HG03064 (cell line): ENCODE measurements at regions not wholly inside any gene's neighbourhood (a gene's known extent, or its start where the extent isn't known, plus 50 kb on each side); places are given as distances from the start of the nearest gene placed in this dataset.

Source experiments
- ATAC-seq: cut with Tn5 transposase; IDR thresholded peaks from one replicate; pipeline ENCODE4 v1.9.1; 2021; ENCODE audit warnings: low read depth; ENCODE audit not compliant: unreplicated experiment

DNA sequence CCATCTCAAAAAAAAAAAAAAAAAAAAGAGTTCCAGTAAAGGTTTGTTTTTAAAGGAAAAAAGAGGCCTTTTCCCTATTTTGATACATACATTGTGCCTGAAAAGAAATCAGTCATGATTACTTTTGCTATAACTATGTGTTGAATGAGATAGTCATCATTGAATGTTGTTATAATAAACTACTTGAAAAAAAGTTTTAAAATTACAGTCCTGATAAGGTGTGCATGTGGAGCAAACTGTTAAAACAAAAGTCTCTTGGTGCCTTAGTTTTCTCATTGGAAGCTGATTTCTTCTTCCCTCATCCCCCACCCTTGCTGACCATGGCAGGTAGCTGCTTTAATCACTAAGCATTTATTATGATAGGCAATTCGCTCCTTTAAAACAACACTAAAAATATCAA, 172.3 kb upstream of the TBCA start:
- ATAC-seq = no peak

DNA sequence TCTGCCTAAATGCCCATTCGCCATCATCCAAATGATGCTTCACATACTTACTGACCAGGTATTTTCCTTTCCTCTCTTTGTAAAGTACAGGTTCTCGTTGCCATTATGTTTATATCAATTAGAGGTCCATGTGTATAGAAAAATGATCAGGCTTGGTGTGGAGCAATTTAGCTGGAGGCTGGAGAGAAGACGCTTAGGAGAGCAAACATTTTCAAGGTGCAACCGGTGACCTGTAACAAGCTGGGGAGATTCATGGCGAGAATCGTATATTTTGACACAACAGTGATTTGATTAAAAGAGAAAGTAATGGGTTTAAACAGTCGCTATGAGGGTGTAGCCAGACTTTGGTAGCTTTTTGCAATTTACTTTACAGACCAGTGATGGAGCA, 170.9 kb upstream of the TBCA start:
- no peak for ATAC-seq

DNA sequence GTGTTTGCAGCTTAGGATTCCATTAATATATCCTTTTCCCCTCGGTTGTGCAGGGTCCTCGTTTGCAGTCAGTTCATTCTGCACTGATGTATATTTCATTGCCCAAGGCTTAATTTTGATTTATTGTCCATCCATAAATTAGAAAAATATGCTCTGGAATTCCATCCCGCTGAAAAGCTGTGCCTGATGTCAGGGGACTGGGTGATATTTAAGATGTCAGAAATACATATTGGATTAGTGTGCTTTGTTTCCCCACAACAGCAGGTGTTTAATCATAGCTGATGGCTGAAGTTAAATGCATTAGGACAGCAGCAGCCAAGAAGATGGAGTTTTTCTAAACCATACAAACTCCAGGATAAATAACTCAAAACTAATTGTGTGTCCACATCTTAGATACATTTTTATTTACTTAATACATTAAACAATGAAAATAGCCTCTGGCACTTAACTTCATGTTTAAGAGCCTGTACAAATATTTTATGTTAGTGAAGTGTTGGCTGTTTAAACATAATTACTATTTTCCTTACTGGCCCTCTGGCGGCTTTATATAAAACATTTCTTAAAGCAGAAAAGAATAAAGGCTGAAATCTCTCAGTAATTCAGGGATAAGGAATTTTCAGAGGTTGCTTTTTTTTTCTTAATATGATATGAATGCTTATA, 170.4 kb upstream of the TBCA start:
- no peak for ATAC-seq

DNA sequence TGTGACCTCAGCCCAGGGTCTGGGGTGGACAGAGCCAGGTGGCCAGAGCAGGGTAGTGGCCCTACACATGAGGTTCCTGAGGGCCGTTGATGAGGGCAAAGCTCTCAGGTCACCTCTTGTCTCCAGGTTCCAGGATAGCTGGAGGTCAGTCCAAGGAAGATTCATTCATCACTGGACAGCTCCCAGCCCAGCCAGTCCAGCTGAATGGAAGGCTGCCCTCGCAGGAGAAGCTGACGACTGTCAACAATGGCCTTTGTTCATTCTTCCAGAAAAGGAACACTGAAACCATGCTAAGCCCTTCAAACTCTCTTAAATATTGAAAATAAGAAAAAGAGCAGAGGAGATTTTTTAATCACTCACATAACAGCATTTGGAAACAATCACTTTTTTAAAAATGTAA, 169.7 kb upstream of the TBCA start:
- ATAC-seq = no peak

DNA sequence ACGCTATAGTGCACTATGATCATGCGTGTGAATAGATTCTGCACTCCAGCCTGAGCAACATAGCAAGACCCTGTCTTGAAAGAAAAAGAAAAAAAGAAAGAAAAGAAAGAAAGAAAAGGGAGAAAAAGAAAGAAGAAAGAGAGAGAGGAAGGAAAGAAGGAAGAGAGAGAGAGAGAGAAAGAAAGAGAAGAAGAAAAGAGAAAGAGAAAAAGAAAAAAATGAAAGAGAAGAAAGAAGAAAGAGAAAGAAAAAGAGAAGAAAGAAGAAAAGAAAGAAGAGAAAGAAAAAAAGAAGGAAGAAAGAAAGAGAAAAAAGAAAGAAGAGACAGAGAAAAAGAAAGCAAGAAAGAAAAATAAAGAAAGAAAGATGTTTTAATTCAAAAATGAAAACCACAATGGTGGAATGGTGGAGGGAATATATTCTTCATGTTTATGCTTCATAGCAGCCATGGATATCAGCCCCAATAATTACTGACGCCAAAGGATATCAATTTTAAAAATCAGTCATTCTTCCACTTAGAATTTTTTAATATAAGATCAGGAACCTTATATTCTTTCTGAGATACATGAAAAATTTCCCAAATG, 168.7 kb upstream of the TBCA start:
- no peak for ATAC-seq

DNA sequence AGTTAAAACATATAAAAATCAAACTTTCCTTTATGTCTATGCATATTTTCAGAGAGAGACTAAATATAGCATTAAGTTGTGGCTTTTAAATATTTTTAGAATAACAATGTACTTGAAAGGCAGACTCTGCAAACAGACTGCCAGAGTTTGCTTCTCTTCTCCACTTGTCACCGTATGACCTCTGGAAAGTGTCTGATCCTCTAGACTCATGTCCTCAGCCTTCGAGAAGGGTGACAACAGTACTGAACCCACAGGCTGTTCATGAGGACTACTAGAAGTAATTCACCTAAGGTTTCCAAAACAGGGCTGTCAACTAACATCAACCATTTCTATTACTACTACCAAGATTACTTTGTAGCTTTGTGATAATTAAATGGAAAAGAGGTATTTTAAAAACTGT, 167.7 kb upstream of the TBCA start:
- no peak for ATAC-seq

DNA sequence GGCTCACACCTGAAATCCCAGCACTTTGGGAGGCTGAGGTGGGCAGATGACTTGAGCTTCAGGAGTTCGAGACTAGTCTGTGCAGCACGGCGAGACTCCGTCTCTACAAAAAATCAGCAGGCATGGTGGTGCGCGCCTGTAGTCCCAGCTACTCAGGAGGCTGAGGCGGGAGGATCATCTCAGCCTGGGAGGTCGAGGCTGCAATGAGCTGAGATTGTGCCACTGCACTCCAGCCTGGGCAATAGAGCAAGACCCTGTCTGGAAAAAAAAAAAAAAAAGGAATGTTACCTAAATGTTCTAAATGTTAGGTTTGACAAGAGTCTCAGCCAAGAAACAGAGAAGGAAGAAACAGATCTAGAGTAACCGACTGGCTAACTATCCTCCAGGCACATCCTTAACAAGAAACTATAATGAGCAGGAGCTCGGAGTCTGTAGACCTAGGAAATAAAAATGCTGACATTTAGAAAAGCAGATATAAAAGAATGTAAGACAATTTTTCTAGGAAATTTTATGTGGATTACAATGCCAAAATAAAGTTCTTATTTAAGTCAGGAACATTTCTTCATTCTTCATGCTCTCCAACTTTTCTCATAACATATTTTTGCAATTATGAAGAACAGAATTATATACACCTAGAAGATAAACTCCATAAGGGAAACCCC, 166.6 kb upstream of the TBCA start:
- no peak for ATAC-seq

DNA sequence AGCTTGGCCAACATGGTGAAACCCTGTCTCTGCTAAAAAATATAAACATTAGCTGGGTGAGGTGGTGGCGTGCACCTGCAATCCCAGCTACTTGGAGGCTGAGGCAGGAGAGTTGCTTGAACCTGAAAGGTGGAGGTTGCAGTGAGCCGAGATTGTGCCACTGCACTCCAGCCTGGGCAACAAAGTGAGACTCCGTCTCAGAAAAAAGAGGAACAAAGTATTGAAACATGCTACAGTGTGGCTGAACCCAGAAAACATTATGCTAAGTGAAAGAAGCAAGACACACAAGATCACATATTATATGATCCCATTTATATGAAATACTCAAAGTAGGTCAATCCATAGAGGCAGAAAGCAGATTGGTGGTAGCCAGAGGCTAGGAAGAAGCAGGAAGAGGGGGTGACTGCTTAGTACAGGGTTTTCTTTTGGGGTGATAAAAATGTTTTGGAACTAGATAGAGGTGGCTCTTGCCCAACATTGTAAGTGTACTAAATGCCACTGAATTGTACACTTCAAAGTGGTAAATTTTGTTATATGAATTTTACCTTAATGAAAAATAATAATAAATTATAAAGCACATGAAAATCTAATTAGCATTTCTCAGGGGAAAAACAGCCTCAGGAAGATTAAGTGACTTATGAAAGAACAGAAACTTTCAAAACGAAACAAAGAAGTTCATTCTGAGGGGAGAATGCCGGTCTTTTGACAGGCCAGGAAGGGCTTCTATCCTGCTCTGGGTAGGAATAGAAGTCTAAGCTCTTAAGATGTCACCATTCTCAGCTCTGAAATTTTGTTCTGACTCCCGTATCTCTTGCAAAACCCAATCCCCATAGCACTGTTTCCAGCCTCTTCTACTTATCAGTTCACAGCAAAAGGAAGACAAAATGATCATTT, 161.1 kb upstream of the TBCA start:
- peak; percentile 71 for ATAC-seq

DNA sequence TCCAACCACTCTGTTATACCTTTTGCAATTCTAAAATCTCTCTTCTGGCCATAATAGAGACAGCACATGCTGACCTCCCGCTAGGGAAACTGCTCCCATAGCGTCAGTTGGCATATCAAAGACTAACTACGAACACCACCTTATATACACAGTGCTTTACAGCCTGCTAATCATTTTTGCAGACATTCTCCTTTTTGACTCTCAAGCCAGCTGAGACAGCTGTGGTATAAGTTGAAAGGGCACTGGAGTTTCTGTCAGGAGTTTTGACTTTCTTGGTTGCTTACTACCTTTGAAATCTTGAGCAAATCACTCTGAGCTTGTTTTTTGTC, 160.2 kb upstream of the TBCA start:
- no peak for ATAC-seq

DNA sequence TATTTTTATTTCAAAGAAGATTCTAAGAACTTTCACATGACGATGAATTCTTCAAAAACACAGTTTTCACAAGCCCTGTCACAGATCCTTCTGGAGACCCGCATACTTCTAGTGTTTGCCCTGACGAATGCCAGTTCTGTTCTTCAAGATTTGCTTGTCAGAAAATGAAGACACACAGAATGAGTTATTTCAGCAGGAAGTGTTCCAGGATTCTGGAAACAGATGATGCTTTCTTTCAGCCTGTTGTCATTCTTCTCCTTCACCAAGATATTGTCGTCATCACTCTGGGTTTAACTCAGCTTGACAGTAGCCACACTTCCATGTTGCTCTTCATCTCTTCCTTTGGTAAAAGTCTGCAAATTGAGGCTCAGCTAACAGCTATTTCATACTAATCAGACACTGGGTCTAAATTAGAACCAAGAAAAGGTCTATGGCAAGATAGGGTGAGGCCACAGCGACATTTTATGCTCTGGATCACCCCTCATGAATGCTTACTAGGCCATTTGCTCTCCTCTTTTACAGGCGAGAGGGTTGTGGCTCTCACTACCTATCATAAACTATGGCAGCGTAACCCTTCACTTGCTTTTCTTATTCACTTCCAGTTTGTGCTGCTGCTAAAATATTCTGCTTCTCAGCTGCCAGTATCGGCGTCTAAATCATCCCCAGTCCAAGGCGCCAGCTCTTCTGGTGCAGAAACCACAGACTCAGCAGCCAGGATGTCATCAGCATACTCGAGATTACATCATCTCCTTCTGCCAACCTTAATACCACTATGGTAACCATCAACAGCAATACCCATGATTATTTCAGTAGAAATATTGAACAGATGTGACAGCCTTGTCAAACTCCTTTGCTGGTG, 159.6 kb upstream of the TBCA start:
- no peak for ATAC-seq

DNA sequence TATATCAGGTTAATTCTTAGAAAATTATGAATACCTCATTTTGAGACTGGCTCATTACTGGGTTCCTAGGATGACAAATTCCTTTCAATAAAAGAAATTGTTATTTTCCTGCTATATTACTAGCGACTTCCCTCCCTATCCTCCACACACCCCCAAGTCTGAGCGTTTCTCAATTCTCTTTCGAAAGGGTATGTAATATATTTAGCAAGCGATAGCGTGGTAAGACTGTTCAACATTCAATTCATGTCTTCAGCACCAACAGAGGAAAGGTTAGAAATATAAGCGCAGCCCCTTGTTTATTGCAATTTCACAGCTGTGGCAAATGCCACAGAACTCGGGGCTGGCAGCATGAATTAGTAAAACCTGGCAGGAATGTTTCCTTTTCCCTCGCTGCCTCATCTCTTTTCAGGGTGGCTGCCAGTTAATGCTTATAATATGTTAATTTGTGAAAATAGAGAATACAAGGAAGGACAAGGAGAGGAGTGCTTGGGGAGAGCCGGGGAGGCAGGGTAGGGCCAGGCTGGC, 152.7 kb upstream of the TBCA start:
- ATAC-seq = no peak

DNA sequence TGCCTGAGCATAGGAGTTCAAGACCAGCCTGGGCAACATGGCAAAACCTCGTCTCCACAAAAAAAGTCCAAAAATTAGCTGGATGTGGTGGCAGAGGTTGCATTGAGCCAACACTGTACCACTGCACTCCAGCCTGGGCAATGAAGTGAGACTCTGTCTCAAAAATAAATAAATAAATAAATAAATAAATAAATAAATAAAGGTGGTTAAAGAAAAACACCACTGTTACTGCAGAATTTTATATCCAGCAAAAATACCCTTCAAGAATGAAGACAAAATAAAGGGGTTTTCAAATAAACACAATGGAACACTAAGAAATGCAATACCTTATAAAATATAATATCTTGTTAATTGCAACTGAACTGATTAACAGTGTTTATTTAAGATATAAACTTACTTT, 150.2 kb upstream of the TBCA start:
- ATAC-seq = no peak

DNA sequence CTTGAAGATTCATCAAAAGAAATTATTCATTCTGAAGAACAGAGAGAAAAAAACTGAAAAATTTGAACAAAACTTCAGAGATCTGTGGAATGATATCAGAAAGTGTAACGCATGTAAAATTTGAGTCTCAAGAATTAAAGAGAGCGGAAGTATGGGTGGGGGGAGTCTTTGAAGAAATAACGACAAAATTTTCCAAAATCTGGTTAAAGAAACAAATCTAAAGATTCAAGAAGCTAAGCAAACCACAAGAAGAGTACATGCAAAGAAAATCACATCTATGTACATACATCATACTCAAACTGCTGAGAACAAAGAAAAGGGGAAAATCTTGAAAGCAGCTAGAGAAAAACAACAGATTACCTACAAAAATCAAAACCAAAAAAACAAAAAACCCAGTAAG, 149.4 kb upstream of the TBCA start:
- ATAC-seq = no peak

DNA sequence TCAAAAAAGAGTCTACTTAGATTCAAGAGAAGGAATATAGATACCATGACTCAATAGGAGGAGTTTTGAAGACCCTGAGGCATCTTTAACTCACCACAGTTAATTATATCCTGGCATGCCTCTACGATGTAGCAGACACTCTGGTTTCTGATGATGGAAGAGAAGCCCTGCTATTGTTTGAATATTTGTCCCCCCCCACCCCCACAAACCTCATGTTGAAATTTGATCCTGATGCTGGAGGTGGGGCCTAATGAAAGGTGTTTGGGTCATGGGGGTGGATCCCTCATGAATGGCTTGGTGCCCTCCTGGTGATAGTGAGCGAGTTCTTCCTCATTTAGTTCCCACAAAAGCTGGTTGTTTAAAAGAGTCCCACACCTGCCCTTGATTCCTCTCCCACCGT, 147.9 kb upstream of the TBCA start:
- ATAC-seq = no peak

DNA sequence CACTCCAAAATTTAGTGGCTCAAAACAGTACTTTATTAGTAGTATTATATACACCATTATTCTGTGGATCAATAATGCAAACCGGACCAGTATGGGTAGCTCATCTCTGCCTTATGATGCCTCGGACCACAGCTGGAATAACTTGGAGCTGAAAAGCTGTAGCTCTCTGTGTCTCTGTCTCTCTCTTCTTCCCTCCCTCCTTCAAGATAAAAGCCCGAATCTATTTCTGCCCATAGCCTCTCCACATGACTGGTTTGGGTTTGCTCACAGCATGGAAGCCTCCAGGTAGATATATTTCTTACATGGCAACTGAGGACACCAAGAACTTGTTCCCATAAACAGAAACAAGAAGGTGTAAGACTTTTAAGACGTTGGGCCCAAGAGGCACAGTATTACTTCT, 147.5 kb upstream of the TBCA start:
- no peak for ATAC-seq

DNA sequence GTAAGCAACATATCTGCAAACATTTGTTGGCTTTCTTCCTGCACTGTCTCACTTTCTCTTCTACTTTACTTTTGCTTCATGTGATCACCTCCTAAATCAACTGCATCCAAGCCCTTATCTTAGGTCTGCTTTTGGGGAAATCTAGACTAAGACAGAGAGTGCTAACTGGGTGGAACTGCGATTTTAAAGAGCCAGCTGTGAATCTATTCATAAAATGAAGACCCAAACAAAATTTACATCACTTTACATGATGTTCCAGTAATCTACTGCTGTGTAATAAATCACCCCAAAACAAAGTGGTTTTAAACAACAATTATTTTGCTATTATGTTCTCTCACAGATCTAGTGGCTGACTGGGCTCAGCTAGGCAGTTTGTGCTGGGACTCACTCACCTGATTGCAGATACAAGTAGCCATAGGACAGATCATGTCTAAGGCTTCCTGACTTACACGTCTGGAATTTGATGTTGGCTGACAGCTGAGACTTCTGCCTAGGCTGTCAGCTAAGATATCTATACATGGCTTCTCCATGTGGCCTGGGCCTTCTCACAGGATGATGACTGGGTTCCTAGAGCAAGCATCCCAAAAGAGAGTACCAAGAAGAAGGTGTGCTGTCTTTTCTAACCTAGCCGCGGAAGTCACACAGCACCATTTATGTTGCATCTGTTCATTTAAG, 145.1 kb upstream of the TBCA start:
- ATAC-seq = no peak

DNA sequence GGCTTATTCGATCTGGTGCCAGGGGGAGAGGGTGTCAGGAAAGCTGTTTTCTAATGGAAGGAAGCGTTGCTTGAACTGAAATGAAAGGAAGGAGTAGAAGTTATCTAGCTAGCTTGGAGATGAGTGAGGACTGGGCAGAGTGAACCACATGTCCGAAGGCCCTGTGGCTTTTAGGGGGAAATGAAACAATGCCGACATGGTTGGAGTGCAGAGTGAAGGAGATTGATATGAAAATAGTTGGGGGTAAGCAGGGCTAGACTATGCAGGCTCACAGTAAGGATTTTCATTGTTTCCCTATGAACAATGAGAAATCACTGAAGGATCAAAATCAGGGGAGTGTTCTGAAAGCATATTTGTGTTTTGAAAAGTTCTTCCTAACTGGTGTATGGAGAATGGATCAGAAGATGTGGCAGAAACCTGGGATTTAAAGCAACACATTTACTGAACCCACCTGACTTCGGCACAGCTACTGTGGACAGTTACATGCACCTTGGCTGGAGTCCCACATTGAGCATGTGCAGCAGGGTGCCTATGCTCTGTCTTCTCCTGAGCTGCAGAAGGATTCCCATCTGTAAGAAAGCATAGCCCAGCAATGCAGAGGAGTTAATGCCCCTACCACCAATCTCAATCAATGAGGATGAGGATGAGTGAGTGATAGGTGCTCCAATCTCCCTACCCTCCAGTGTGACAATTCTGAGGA, 144.4 kb upstream of the TBCA start:
- ATAC-seq = no peak

DNA sequence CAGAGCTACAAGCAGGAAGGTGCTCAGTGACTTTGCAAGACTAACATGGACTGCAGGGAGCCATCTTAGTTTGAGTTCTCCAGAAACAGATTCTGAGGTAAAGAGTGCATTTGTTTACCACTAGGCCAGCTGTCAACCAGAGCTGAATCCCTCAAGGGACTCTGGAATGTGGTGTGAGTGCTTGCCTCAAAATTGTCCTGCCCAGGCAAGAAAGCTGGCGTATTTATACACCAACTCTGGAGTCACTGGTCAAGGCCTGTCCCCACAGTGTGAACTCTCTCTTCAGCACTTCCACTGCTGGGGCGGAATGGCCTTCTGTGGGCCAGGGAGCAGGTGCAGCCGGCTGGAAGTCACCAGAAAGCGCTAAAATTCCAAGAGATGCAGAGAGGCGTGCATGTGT, 139.2 kb upstream of the TBCA start:
- ATAC-seq = no peak

DNA sequence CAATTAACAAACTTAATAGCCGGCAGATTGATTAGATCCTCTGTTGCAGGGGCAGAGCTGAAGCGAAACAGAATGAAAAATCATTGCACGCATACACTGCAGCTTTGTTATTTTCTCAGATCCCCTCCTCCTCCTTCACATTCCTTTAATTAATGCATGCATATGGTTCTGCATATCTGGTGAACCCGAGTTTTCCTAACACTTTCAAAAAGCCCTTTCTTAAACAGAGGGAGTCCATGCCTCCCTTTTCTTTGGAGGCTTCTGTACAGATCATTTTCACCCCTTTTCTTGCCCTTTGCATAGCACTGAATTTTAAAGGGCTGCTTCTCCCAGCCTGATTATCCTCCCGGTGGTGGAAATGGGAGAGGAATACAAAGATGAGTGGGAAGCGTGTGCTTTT, 136.6 kb upstream of the TBCA start:
- ATAC-seq = no peak
